DND-41 (cell line): ENCODE measurements at regions not wholly inside any gene's neighbourhood (a gene's known extent, or its start where the extent isn't known, plus 50 kb on each side); places are given as distances from the start of the nearest gene placed in this dataset.

Experiments used
- CTCF ChIP-seq: IDR thresholded peaks from 2 replicates; pipeline ENCODE4 v1.5.1; 2012; ENCODE audit warnings: borderline replicate concordance, low read length, moderate library complexity, mild to moderate bottlenecking; ENCODE audit not compliant: poor library complexity, severe bottlenecking; ENCODE audit errors: extremely low read depth
- EZH2 ChIP-seq: IDR thresholded peaks from 3 replicates; pipeline ENCODE4 v1.6.1; 2012; ENCODE audit warnings: borderline replicate concordance, low read depth, mild to moderate bottlenecking, moderate library complexity, low read length, inconsistent platforms; ENCODE audit not compliant: severe bottlenecking

- TF ChIP-seq CTCF, result no peak
- TF ChIP-seq EZH2, result no peak
Observed at GRCh38 chr16:6284731-6285130, 1047.9 kb upstream of the RBFOX1 start.
